Upper lobe of right lung (tissue), 1 donor: ENCODE measurements at regions not wholly inside any gene's neighbourhood (a gene's known extent, or its start where the extent isn't known, plus 50 kb on each side); places are given as distances from the start of the nearest gene placed in this dataset.

Experiments used
- ATAC-seq: fragments of 200-7000 bp; cut with Tn5 transposase; one replicate; pipeline ENCODE4 v1.9.1; 2020; ENCODE audit warnings: mild to moderate bottlenecking, moderate library complexity
- DNase-seq: peaks from one replicate; pipeline ENCODE4 v3.0.0-alpha.2; 2020
- H3K27ac ChIP-seq: fragments of 200-600 bp; one replicate; pipeline ENCODE4 v1.8.0; 2022
- H3K27me3 ChIP-seq: fragments of 200-600 bp; one replicate; pipeline ENCODE4 v1.8.0; 2022; ENCODE audit warnings: mild to moderate bottlenecking
- H3K36me3 ChIP-seq: fragments of 200-600 bp; one replicate; pipeline ENCODE4 v1.8.0; 2022
- H3K4me1 ChIP-seq: fragments of 200-600 bp; one replicate; pipeline ENCODE4 v1.8.0; 2022
- H3K4me3 ChIP-seq: fragments of 200-600 bp; one replicate; pipeline ENCODE4 v1.8.0; 2022; ENCODE audit warnings: mild to moderate bottlenecking
- H3K9me3 ChIP-seq: fragments of 200-600 bp; one replicate; pipeline ENCODE4 v1.8.0; 2022
- CTCF ChIP-seq: fragments of 200-600 bp; IDR thresholded peaks from one replicate; pipeline ENCODE4 v1.8.0; 2022; ENCODE audit warnings: antibody characterized with exemption
- intact Hi-C: fragments of 100-400 bp; cut with DNase I; formaldehyde crosslinking; loops from one replicate; pipeline ENCODE4 v1.11.0; 2022
- donor health status: DM: no; HTN: yes; CAD: no; lungs with severe emphysema.

GRCh38 chr18:46421973-46422551, 235.0 kb downstream of the LOXHD1 start:
- DNase-seq (no peak), ATAC-seq (no peak)
- H3K4me1 ChIP-seq, result peaks cover 5% of the 10 kb centered on the region
- H3K9me3 ChIP-seq, result no peaks in the 10 kb centered on the region
- TF ChIP-seq CTCF, result no peak
- no peak overlapping the region for H3K4me3 ChIP-seq
- no peaks in the 10 kb centered on the region for H3K36me3 ChIP-seq
- H3K27ac ChIP-seq, result no peak overlapping the region
- H3K27me3 ChIP-seq, result no peaks in the 10 kb centered on the region
- intact Hi-C loops, result no loop called here

GRCh38 chr18:46422552-46423055, 234.4 kb downstream of the LOXHD1 start:
- no peak for DNase-seq
- Histone ChIP-seq H3K4me3 (no peak overlapping the region), H3K36me3 (no peaks in the 10 kb centered on the region), H3K4me1 (peaks cover 5% of the 10 kb centered on the region), H3K9me3 (no peaks in the 10 kb centered on the region), H3K27me3 (no peaks in the 10 kb centered on the region), H3K27ac (no peak overlapping the region)
- TF ChIP-seq CTCF, result no peak
- intact Hi-C loops, result no loop called here
- no peak for ATAC-seq

- no peaks in the 10 kb centered on the region for H3K9me3 ChIP-seq
- no peak for ATAC-seq
- intact Hi-C loops, result no loop called here
- H3K4me1 ChIP-seq, result peaks cover 5% of the 10 kb centered on the region
- no peak for DNase-seq
- TF ChIP-seq CTCF, result no peak
- H3K27ac ChIP-seq, result no peak overlapping the region
- H3K36me3 ChIP-seq, result no peaks in the 10 kb centered on the region
- no peaks in the 10 kb centered on the region for H3K27me3 ChIP-seq
- no peak overlapping the region for H3K4me3 ChIP-seq
Observed at GRCh38 chr18:46423226-46423805, 233.7 kb downstream of the LOXHD1 start.

- Histone ChIP-seq H3K27ac (no peak overlapping the region), H3K27me3 (no peaks in the 10 kb centered on the region), H3K9me3 (no peaks in the 10 kb centered on the region), H3K4me3 (no peak overlapping the region), H3K4me1 (no peaks in the 10 kb centered on the region), H3K36me3 (no peaks in the 10 kb centered on the region)
- ATAC-seq (peak; percentile 59), DNase-seq (no peak)
- intact Hi-C loops, result no loop called here
- no peak for TF ChIP-seq CTCF
Observed at GRCh38 chr18:46424898-46425297, 232.1 kb downstream of the LOXHD1 start.

- intact Hi-C loops, result no loop called here
- TF ChIP-seq CTCF, result no peak
- DNase-seq (no peak), ATAC-seq (no peak)
- no peak overlapping the region for H3K4me3 ChIP-seq
- H3K36me3 ChIP-seq, result no peaks in the 10 kb centered on the region
- H3K27ac ChIP-seq, result no peak overlapping the region
- H3K27me3 ChIP-seq, result no peaks in the 10 kb centered on the region
- no peaks in the 10 kb centered on the region for H3K4me1 ChIP-seq
- no peaks in the 10 kb centered on the region for H3K9me3 ChIP-seq
Observed at GRCh38 chr18:46425511-46425910, 231.5 kb downstream of the LOXHD1 start.
